ENCODE measurements at regions not wholly inside any gene's neighbourhood (a gene's known extent, or its start where the extent isn't known, plus 50 kb on each side); places are given as distances from the start of the nearest gene placed in this dataset.

DNA sequence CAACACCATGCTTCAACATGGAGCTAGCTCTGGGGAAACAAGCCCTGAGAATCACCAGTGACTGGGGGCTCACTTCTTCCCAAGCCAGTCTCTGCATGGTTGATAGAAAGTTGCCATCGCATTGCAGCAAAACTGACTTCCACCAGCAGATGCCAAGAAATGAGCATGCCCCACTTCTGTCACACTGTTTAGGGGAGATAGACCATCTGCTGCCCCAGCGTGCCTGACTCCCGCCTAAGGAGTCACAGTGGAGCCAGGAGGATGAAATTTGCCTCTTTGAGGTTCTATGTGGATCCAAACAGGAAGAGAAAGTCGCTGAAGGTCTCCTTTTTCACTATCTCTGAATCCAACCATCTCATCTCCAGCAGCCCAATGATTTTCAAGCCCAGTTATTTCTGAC, 116.7 kb upstream of the SLIT3 start:
- no peak for DNase-seq
- H3K27ac ChIP-seq: no peak overlapping the region
- in situ Hi-C loops (cut with HindIII; ENCODE audit: low pct_ligation_motif_present, low sequenced_read_pairs): no loop called here
- TF ChIP-seq, protein P1, sequence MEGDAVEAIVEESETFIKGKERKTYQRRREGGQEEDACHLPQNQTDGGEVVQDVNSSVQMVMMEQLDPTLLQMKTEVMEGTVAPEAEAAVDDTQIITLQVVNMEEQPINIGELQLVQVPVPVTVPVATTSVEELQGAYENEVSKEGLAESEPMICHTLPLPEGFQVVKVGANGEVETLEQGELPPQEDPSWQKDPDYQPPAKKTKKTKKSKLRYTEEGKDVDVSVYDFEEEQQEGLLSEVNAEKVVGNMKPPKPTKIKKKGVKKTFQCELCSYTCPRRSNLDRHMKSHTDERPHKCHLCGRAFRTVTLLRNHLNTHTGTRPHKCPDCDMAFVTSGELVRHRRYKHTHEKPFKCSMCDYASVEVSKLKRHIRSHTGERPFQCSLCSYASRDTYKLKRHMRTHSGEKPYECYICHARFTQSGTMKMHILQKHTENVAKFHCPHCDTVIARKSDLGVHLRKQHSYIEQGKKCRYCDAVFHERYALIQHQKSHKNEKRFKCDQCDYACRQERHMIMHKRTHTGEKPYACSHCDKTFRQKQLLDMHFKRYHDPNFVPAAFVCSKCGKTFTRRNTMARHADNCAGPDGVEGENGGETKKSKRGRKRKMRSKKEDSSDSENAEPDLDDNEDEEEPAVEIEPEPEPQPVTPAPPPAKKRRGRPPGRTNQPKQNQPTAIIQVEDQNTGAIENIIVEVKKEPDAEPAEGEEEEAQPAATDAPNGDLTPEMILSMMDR (IDR thresholded peaks at IDR 0.05; ENCODE audit: low read depth, low read length, missing control alignments): no peak
- H3K27me3 ChIP-seq (replicated peaks): no peaks in the 10 kb centered on the region
- H3K4me3 ChIP-seq (ENCODE audit: low read depth, low read length): no peak overlapping the region
- no peaks in the 10 kb centered on the region for H3K36me3 ChIP-seq (replicated peaks)

DNA sequence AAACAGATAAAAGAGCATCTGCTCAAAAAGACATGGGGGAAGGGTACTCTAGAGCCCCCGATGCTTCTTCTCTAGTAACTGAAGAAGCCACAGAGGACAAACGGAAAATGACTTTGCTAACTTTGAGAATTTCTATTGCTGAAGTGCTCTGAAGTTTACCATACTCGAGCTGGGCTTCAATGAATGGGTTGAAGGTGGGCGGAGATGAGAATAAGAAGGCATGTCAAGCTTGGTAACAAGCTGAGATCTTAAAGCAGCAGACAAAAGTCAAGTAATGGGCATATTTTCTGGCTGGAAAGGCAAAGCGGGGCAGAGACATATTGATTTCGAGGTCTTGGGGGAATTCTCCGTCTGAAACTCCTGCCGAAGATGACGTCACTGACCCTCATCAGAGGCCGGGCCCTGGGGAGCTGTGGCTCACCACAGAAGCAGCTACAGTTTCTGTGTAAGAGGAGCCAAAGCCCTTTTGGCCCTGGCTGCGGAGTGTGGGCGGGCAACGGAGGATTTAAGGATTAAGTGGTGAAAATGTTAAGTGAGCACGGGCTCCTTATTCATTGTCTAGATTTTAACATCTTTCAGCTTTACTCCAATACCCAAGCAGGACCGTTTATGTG, 115.8 kb upstream of the SLIT3 start:
- Histone ChIP-seq H3K36me3 (replicated peaks) (no peaks in the 10 kb centered on the region), H3K27ac (no peak overlapping the region), H3K4me3 (ENCODE audit: low read depth, low read length) (no peak overlapping the region), H3K27me3 (replicated peaks) (no peaks in the 10 kb centered on the region)
- TF ChIP-seq, protein P1 (IDR thresholded peaks at IDR 0.05; ENCODE audit: low read depth, low read length, missing control alignments): no peak
- in situ Hi-C loops (cut with HindIII; ENCODE audit: low pct_ligation_motif_present, low sequenced_read_pairs): no loop called here
- peak; percentile 91 for DNase-seq

DNA sequence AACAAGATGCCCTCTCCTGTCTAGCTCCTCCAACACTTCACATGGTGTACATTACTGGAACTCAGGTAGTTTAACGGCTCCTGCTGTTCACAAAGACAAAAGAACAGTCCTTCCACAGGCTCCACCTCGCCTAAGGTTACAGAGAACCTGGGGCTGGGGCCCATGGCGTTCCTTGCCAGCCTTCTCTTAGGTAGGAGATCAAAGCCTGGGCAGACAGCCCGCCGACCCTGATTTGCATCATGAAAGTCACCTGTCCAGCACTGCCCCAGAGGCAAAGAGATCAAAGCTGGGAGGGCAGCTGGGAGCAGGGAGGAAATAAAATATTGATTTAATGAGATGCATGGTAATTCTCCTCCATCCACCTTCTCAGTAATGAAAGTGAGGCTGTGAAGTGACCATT, 115.0 kb upstream of the SLIT3 start:
- no peak overlapping the region for H3K27ac ChIP-seq
- no peaks in the 10 kb centered on the region for H3K36me3 ChIP-seq (replicated peaks)
- in situ Hi-C loops (cut with HindIII; ENCODE audit: low pct_ligation_motif_present, low sequenced_read_pairs): no loop called here
- H3K4me3 ChIP-seq (ENCODE audit: low read depth, low read length): no peak overlapping the region
- TF ChIP-seq, protein P1 (IDR thresholded peaks at IDR 0.05; ENCODE audit: low read depth, low read length, missing control alignments): no peak
- H3K27me3 ChIP-seq (replicated peaks): no peaks in the 10 kb centered on the region
- no peak for DNase-seq

DNA sequence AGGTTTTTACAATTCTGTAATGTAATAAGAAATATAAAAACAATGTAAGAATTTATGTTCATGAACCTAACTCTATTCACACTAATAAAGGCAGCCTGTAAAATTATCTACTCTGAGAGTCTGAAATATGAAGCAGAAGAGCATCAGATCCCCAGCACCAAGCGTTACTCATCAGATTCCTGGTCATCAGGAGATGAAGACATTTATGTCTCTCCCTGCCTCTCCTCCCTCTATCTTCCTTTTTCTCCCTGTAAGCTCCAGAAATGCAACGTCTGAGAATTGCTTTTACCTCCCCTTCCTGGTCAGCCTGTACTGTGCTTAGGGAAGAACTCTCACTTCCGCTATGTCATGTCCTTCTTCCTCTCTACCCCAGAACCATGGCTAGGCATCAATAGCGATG, 114.4 kb upstream of the SLIT3 start:
- H3K4me3 ChIP-seq (ENCODE audit: low read depth, low read length): no peak overlapping the region
- no peaks in the 10 kb centered on the region for H3K27me3 ChIP-seq (replicated peaks)
- no peak overlapping the region for H3K27ac ChIP-seq
- TF ChIP-seq, protein P1 (IDR thresholded peaks at IDR 0.05; ENCODE audit: low read depth, low read length, missing control alignments): no peak
- DNase-seq: no peak
- in situ Hi-C loops (cut with HindIII; ENCODE audit: low pct_ligation_motif_present, low sequenced_read_pairs): no loop called here
- H3K36me3 ChIP-seq (replicated peaks): no peaks in the 10 kb centered on the region

DNA sequence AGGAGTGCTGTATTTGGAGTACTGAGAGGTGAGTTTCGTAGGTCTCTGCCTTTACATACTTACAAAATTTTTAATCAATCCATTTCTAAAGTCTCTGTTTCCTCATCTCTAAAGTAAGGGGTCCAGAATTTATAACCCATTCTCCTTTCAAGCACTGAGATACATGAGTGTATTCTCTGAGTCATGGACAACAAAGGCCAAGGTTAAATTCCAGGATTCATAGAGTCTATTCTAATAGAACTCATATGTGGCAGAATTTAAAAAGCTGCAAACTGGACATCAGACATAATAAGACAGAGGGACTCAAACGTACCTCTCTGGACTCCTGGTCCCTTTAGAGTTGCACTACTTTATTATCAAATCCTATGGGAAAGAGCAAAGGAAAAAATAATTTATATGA, 112.5 kb upstream of the SLIT3 start:
- no peak overlapping the region for H3K4me3 ChIP-seq (ENCODE audit: low read depth, low read length)
- no peak for DNase-seq
- in situ Hi-C loops (cut with HindIII; ENCODE audit: low pct_ligation_motif_present, low sequenced_read_pairs): no loop called here
- TF ChIP-seq, protein P1 (IDR thresholded peaks at IDR 0.05; ENCODE audit: low read depth, low read length, missing control alignments): no peak
- H3K36me3 ChIP-seq (replicated peaks): no peaks in the 10 kb centered on the region
- H3K27me3 ChIP-seq (replicated peaks): no peaks in the 10 kb centered on the region
- no peak overlapping the region for H3K27ac ChIP-seq

DNA sequence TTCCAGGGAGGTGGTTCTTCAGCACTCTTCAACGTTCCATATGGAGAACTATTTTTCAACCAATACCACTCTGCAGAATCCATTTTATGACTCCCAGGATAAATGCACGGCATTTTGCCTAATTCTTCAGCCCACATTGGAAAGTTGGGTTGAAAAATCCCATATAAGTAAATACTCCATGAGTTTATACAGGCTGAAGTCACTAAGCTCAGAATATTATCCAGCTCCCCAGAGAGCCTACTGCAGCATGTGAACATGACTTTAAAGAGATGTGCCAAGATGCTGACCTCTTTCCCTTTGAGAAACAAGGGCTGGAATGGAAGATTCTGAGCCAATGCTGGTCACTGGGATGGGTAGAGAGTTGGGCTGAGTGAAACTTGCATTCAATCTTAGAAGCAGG, 111.9 kb upstream of the SLIT3 start:
- no peak for DNase-seq
- Histone ChIP-seq H3K27me3 (replicated peaks) (no peaks in the 10 kb centered on the region), H3K4me3 (ENCODE audit: low read depth, low read length) (no peak overlapping the region), H3K27ac (no peak overlapping the region), H3K36me3 (replicated peaks) (no peaks in the 10 kb centered on the region)
- TF ChIP-seq, protein P1 (IDR thresholded peaks at IDR 0.05; ENCODE audit: low read depth, low read length, missing control alignments): no peak
- in situ Hi-C loops (cut with HindIII; ENCODE audit: low pct_ligation_motif_present, low sequenced_read_pairs): no loop called here

Data from brain microvascular endothelial cell (primary cell).